A673 (cell line): ENCODE measurements at regions not wholly inside any gene's neighbourhood (a gene's known extent, or its start where the extent isn't known, plus 50 kb on each side); places are given as distances from the start of the nearest gene placed in this dataset.

Experiments
- BruUV-seq: library from RNA; stranded (reverse); fragments of 400-500 nt; replicated peaks from 2 replicates; lab custom pipeline; 2021; lab: Mats Ljungman, UMichigan
- CTCF ChIA-PET: fragments of 300-600 bp; sonication (Branson Sonifier 250); formaldehyde crosslinking; loops from one replicate; lab custom pipeline; 2022; ENCODE audit warnings: antibody characterized with exemption; lab: Charles Lee
- POLR2A ChIA-PET: fragments of 300-600 bp; sonication (Branson Sonifier 250); formaldehyde crosslinking; loops from one replicate; lab custom pipeline; 2022; ENCODE audit warnings: antibody characterized with exemption; ENCODE audit not compliant: low non-redundant PET; lab: Charles Lee
- DNase-seq: peaks from one replicate; pipeline ENCODE4 v3.0.0-alpha.2; 2015; ENCODE audit warnings: low spot score
- H3K27ac ChIP-seq: fragments of 200-600 bp; sonication (generic); 2 replicates; pipeline ENCODE4 v1.5.1; 2016; ENCODE audit warnings: mixed run types, low read depth, mild to moderate bottlenecking, mixed read lengths, antibody characterized with exemption, low read length; ENCODE audit not compliant: poor library complexity, severe bottlenecking
- H3K27me3 ChIP-seq: fragments of 200-600 bp; sonication (generic); replicated peaks from 2 replicates; pipeline ENCODE4 v1.6.1; 2017; ENCODE audit warnings: mixed run types, low read depth, mild to moderate bottlenecking, mixed read lengths, antibody characterized with exemption, low read length; ENCODE audit not compliant: insufficient read depth, poor library complexity
- H3K36me3 ChIP-seq: fragments of 200-600 bp; sonication (generic); 2 replicates; pipeline ENCODE4 v1.6.1; 2016; ENCODE audit warnings: mixed run types, mild to moderate bottlenecking, mixed read lengths, antibody characterized with exemption, low read length; ENCODE audit not compliant: insufficient read depth, poor library complexity, severe bottlenecking
- H3K4me1 ChIP-seq: fragments of 200-600 bp; sonication (generic); 2 replicates; pipeline ENCODE4 v1.6.1; 2017; ENCODE audit warnings: mixed run types, mild to moderate bottlenecking, mixed read lengths, antibody characterized with exemption, low read length; ENCODE audit not compliant: insufficient read depth, poor library complexity, severe bottlenecking
- H3K4me3 ChIP-seq: fragments of 200-600 bp; sonication (generic); 2 replicates; pipeline ENCODE4 v1.5.1; 2016; ENCODE audit warnings: low read depth, mixed run types, mild to moderate bottlenecking, mixed read lengths, low read length; ENCODE audit not compliant: poor library complexity, severe bottlenecking
- H3K9me3 ChIP-seq: fragments of 200-600 bp; sonication (generic); 2 replicates; pipeline ENCODE4 v1.6.1; 2016; ENCODE audit warnings: mixed run types, low read depth, mild to moderate bottlenecking, mixed read lengths, antibody characterized with exemption, low read length; ENCODE audit not compliant: poor library complexity, severe bottlenecking
- CTCF ChIP-seq: fragments of 300-800, 200-600 bp; sonication (generic); conservative IDR thresholded peaks from 2 replicates; pipeline ENCODE4 v1.5.1; 2017; ENCODE audit warnings: low read depth, mild to moderate bottlenecking, antibody characterized with exemption, low read length, moderate library complexity, mixed read lengths
- EZH2 ChIP-seq: fragments of 200-600 bp; sonication (generic); IDR thresholded peaks from 2 replicates; pipeline ENCODE4 v1.6.1; 2017; ENCODE audit warnings: borderline replicate concordance, low read depth, mild to moderate bottlenecking, mixed read lengths, antibody characterized with exemption, low read length; ENCODE audit not compliant: poor library complexity, severe bottlenecking
- intact Hi-C: fragments of 100-400 bp; cut with micrococcal nuclease; formaldehyde crosslinking; loops from one replicate; pipeline ENCODE4 v1.10.0; 2022; ENCODE audit not compliant: unreplicated experiment

- intact Hi-C loops: no loop called here
- no TSS peak for BruUV-seq
- DNase-seq: no peak
- POLR2A ChIA-PET: no interaction called here
- Histone ChIP-seq H3K36me3 (no peaks in the 10 kb centered on the region), H3K27me3 (no peaks in the 10 kb centered on the region), H3K4me1 (no peaks in the 10 kb centered on the region), H3K4me3 (no peak overlapping the region), H3K9me3 (no peaks in the 10 kb centered on the region), H3K27ac (no peak overlapping the region)
- TF ChIP-seq EZH2: no peak
- no peak for TF ChIP-seq CTCF
- CTCF ChIA-PET: no interaction called here
Measured at GRCh38 chr5:118301696-118302095, 686.7 kb downstream of the DTWD2 start.

- no peak overlapping the region for H3K27ac ChIP-seq
- no peaks in the 10 kb centered on the region for H3K4me1 ChIP-seq
- CTCF ChIA-PET: no interaction called here
- H3K4me3 ChIP-seq: no peak overlapping the region
- intact Hi-C loops: no loop called here
- no peak for DNase-seq
- no TSS peak for BruUV-seq
- no peaks in the 10 kb centered on the region for H3K36me3 ChIP-seq
- H3K27me3 ChIP-seq: no peaks in the 10 kb centered on the region
- POLR2A ChIA-PET: no interaction called here
- TF ChIP-seq CTCF: no peak
- no peak for TF ChIP-seq EZH2
- no peaks in the 10 kb centered on the region for H3K9me3 ChIP-seq
Measured at GRCh38 chr5:118295045-118295444, 693.3 kb downstream of the DTWD2 start.

- no peaks in the 10 kb centered on the region for H3K36me3 ChIP-seq
- no peak overlapping the region for H3K27ac ChIP-seq
- intact Hi-C loops: no loop called here
- POLR2A ChIA-PET: no interaction called here
- no peak for TF ChIP-seq EZH2
- TF ChIP-seq CTCF: no peak
- H3K4me1 ChIP-seq: no peaks in the 10 kb centered on the region
- no peak overlapping the region for H3K4me3 ChIP-seq
- no peak for DNase-seq
- no TSS peak for BruUV-seq
- H3K9me3 ChIP-seq: no peaks in the 10 kb centered on the region
- CTCF ChIA-PET: no interaction called here
- H3K27me3 ChIP-seq: no peaks in the 10 kb centered on the region
Measured at GRCh38 chr5:118293378-118293777, 695.0 kb downstream of the DTWD2 start.
